Mammary epithelial cell (primary cell): ENCODE measurements at regions not wholly inside any gene's neighbourhood (a gene's known extent, or its start where the extent isn't known, plus 50 kb on each side); places are given as distances from the start of the nearest gene placed in this dataset.
"Not testable (repeated sequence)": the region's sequence is repeated elsewhere in the genome, so short reads cannot be mapped to it uniquely, and the experiment has no call there.

Experiments used
- CTCF ChIP-seq, 2 donors: IDR thresholded peaks in 1 of 2; conservative IDR thresholded peaks in 1 of 2; 2 replicates each; pipeline ENCODE4 v1.5.1; 2011 to 2012; ENCODE audit warnings: inconsistent platforms in 2 of 2, low read length in 2 of 2, mild to moderate bottlenecking in 2 of 2, control low read depth in 1 of 2, low read depth in 1 of 2; ENCODE audit not compliant: insufficient read depth in 1 of 2; ENCODE audit errors: extremely low read depth in 1 of 2
- EZH2 ChIP-seq: IDR thresholded peaks from 2 replicates; pipeline ENCODE4 v1.6.1; 2012; ENCODE audit warnings: low read length, inconsistent platforms, borderline replicate concordance

- not testable (repeated sequence) for TF ChIP-seq EZH2; CTCF (conservative IDR thresholded peaks at IDR 0.05 in 1 of 2, IDR thresholded peaks at IDR 0.05 in 1 of 2; ENCODE audit: extremely low read depth in 1 of 2, insufficient read depth in 1 of 2, low read depth in 1 of 2, low read length in 2 of 2)
Measured at GRCh38 chr4:54602175-54602574, 55.6 kb upstream of the KIT start.
